Smooth muscle cell (in vitro differentiated cells): ENCODE measurements at regions not wholly inside any gene's neighbourhood (a gene's known extent, or its start where the extent isn't known, plus 50 kb on each side); places are given as distances from the start of the nearest gene placed in this dataset.
A peak's percentile ranks its signal among the peaks of the same experiment; 100 is the strongest.

Source experiments
- DNase-seq: peaks from one replicate; lab custom pipeline; 2025; ENCODE audit not compliant: unreplicated experiment; lab: John Stamatoyannopoulos, UW
- H2AFZ ChIP-seq: fragments of 200-600 bp; sonication (generic); 2 replicates; pipeline ENCODE4 v1.6.0; 2016; ENCODE audit warnings: antibody characterized with exemption, low read depth, mild to moderate bottlenecking
- H3F3A ChIP-seq: fragments of 200-600 bp; sonication (generic); 2 replicates; pipeline ENCODE4 v1.6.0; 2017; ENCODE audit warnings: antibody characterized with exemption, low read depth
- H3K27ac ChIP-seq: fragments of 200-600 bp; sonication (generic); 2 replicates; pipeline ENCODE4 v1.5.1; 2016; ENCODE audit warnings: low read depth, mild to moderate bottlenecking
- H3K27me3 ChIP-seq: fragments of 200-600 bp; sonication (generic); 2 replicates; pipeline ENCODE4 v1.6.1; 2016; ENCODE audit warnings: low read depth, mild to moderate bottlenecking
- H3K36me3 ChIP-seq: fragments of 200-600 bp; sonication (generic); 2 replicates; pipeline ENCODE4 v1.5.1; 2016; ENCODE audit warnings: low read depth
- H3K4me1 ChIP-seq: fragments of 200-600 bp; sonication (generic); 2 replicates; pipeline ENCODE4 v1.5.1; 2016; ENCODE audit warnings: low read depth
- H3K4me2 ChIP-seq: fragments of 200-600 bp; sonication (generic); 2 replicates; pipeline ENCODE4 v1.6.0; 2016; ENCODE audit warnings: mild to moderate bottlenecking
- H3K4me3 ChIP-seq: fragments of 200-600 bp; sonication (generic); 2 replicates; pipeline ENCODE4 v1.5.1; 2016; ENCODE audit warnings: mild to moderate bottlenecking
- H3K79me2 ChIP-seq: fragments of 200-600 bp; sonication (generic); 2 replicates; pipeline ENCODE4 v1.6.0; 2016; ENCODE audit warnings: low read depth, mild to moderate bottlenecking
- H3K9ac ChIP-seq: fragments of 200-600 bp; sonication (generic); 2 replicates; pipeline ENCODE4 v1.6.0; 2016; ENCODE audit warnings: low read depth
- H3K9me3 ChIP-seq: fragments of 200-600 bp; sonication (generic); replicated peaks from 2 replicates; pipeline ENCODE4 v1.5.1; 2016; ENCODE audit warnings: low read depth
- H4K20me1 ChIP-seq: fragments of 200-600 bp; sonication (generic); 2 replicates; pipeline ENCODE4 v1.6.0; 2016; ENCODE audit warnings: low read depth
- whole genome bisulfite sequencing: methylation state at CpG from one replicate; pipeline ENCODE4 v1.1.7; 2016; ENCODE audit warnings: low lambda C conversion rate; 5-methylcytosine and 5-hydroxymethylcytosine counted together
- TF ChIP-seq, protein P1 (sequence below): fragments of 200-600 bp; sonication (generic); IDR thresholded peaks from 2 replicates; pipeline ENCODE4 v1.5.1; 2017; ENCODE audit warnings: borderline replicate concordance, mild to moderate bottlenecking, antibody characterized with exemption; ENCODE audit not compliant: insufficient read depth, poor library complexity, severe bottlenecking

GRCh38 chr2:9144617-9145016, 62.0 kb upstream of the ASAP2 start:
- no peak overlapping the region for H3K4me3 ChIP-seq
- no peaks in the 10 kb centered on the region for H3K27me3 ChIP-seq
- H4K20me1 ChIP-seq: no peaks in the 10 kb centered on the region
- H3F3A ChIP-seq: no peaks in the 10 kb centered on the region
- WGBS: 63% methylated on average over 5 of the region's 5 CpGs
- H3K4me1 ChIP-seq: no peaks in the 10 kb centered on the region
- no peaks in the 10 kb centered on the region for H3K79me2 ChIP-seq
- H3K4me2 ChIP-seq: no peak overlapping the region
- no peak overlapping the region for H3K9ac ChIP-seq
- no peak for DNase-seq
- no peak overlapping the region for H2AFZ ChIP-seq
- no peaks in the 10 kb centered on the region for H3K36me3 ChIP-seq
- no peaks in the 10 kb centered on the region for H3K9me3 ChIP-seq
- no peak overlapping the region for H3K27ac ChIP-seq
- TF ChIP-seq, protein P1, sequence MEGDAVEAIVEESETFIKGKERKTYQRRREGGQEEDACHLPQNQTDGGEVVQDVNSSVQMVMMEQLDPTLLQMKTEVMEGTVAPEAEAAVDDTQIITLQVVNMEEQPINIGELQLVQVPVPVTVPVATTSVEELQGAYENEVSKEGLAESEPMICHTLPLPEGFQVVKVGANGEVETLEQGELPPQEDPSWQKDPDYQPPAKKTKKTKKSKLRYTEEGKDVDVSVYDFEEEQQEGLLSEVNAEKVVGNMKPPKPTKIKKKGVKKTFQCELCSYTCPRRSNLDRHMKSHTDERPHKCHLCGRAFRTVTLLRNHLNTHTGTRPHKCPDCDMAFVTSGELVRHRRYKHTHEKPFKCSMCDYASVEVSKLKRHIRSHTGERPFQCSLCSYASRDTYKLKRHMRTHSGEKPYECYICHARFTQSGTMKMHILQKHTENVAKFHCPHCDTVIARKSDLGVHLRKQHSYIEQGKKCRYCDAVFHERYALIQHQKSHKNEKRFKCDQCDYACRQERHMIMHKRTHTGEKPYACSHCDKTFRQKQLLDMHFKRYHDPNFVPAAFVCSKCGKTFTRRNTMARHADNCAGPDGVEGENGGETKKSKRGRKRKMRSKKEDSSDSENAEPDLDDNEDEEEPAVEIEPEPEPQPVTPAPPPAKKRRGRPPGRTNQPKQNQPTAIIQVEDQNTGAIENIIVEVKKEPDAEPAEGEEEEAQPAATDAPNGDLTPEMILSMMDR: no peak

- Histone ChIP-seq H4K20me1 (no peaks in the 10 kb centered on the region), H3K27me3 (no peaks in the 10 kb centered on the region), H3K9me3 (no peaks in the 10 kb centered on the region), H3K79me2 (no peaks in the 10 kb centered on the region), H3K4me1 (no peaks in the 10 kb centered on the region), H3K27ac (no peak overlapping the region), H3K36me3 (no peaks in the 10 kb centered on the region), H3K4me3 (no peak overlapping the region), H3K9ac (no peak overlapping the region), H2AFZ (no peak overlapping the region), H3F3A (no peaks in the 10 kb centered on the region), H3K4me2 (no peak overlapping the region)
- TF ChIP-seq, protein P1: no peak
- no peak for DNase-seq
- WGBS: 100% methylated on average over 1 of the region's 1 CpG
These were observed 62.6 kb upstream of the ASAP2 start for GRCh38 chr2:9144046-9144445.

DNA sequence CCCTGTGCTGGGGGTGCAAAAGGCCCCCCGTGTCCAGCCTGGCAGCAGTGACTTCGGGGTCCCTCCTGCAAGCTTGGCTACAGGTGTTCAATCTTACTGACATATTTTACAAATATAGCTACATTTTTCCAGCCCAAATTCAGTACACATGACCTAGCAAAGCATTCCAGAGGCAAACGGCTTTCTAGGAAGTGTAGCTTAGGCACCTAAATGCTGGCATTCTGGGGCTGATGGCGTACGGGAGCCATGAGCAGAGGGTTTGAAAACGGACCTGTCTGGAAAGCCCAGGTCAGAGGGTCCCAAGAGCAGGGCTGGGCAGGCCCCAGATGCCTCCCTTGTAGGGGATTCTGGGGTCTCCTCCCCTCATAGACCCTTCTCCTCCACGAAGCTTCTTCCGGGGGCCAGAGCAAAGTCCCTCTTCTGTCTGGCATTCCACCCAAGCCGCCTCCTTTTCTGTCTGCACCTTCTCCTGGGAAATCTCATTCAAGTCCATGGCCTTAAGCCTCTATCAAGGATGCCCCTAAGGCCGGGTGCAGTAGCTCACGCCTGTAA, 63.3 kb upstream of the ASAP2 start:
- no peaks in the 10 kb centered on the region for H3K9me3 ChIP-seq
- no peaks in the 10 kb centered on the region for H4K20me1 ChIP-seq
- H3K9ac ChIP-seq: no peak overlapping the region
- no peaks in the 10 kb centered on the region for H3F3A ChIP-seq
- TF ChIP-seq, protein P1: no peak
- no peak overlapping the region for H2AFZ ChIP-seq
- no peaks in the 10 kb centered on the region for H3K27me3 ChIP-seq
- WGBS: 76% methylated on average over 10 of the region's 11 CpGs
- no peak for DNase-seq
- no peaks in the 10 kb centered on the region for H3K79me2 ChIP-seq
- peak overlapping the region; percentile 17 for H3K27ac ChIP-seq
- H3K4me3 ChIP-seq: peak overlapping the region; percentile 30
- no peaks in the 10 kb centered on the region for H3K36me3 ChIP-seq
- peak overlapping the region; percentile 73 for H3K4me2 ChIP-seq
- no peaks in the 10 kb centered on the region for H3K4me1 ChIP-seq

GRCh38 chr2:9142551-9143263, 63.9 kb upstream of the ASAP2 start:
- peak; percentile 90 for DNase-seq
- Histone ChIP-seq H3K36me3 (no peaks in the 10 kb centered on the region), H3K27ac (peak overlapping the region; percentile 17), H4K20me1 (no peaks in the 10 kb centered on the region), H3K4me2 (peak overlapping the region; percentile 73), H3K9me3 (no peaks in the 10 kb centered on the region), H3K4me1 (no peaks in the 10 kb centered on the region), H3K27me3 (no peaks in the 10 kb centered on the region), H3K9ac (no peak overlapping the region), H2AFZ (no peak overlapping the region), H3K79me2 (no peaks in the 10 kb centered on the region), H3K4me3 (peak overlapping the region; percentile 30), H3F3A (no peaks in the 10 kb centered on the region)
- TF ChIP-seq, protein P1: peak; percentile 99
- WGBS: 11% methylated on average over 40 of the region's 40 CpGs
